ENCODE measurements at regions not wholly inside any gene's neighbourhood (a gene's known extent, or its start where the extent isn't known, plus 50 kb on each side); places are given as distances from the start of the nearest gene placed in this dataset.

DNA sequence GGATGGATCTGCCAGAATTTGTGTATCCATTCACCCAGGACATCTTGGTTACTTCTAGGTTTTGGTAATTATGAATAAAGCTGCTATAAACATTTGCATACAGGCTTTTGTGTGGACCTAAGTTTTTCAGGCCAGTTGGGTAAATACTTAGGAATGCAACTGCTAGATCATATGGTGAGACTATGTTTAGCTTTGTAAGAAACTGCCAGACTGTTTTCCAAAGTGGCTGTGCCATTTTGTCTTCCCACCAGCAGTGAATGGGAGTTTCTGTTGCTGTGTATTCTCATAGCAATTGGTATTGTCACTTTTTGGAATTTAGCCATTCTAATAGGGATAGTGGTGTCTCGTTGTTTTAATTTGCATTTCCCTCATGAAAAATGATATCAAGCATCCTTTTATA, 133.0 kb downstream of the KIF26A start:
- H3K9me3 Mint-ChIP-seq: peaks cover 0 to 6% (median 0%) of the 10 kb centered on the region in 7 donors
- H3K4me1 Mint-ChIP-seq: no peaks in the 10 kb centered on the region
- Histone ChIP-seq H3K4me2 (replicated peaks; ENCODE audit: extremely low read depth, low read length, poor library complexity, severe bottlenecking) (no peak overlapping the region), H3K79me2 (ENCODE audit: insufficient read depth, low read length) (no peaks in the 10 kb centered on the region), H4K20me1 (ENCODE audit: insufficient read depth, low read length) (no peaks in the 10 kb centered on the region), H3K9me3 (replicated peaks in 1 of 2; ENCODE audit: control insufficient read depth in 1 of 2, insufficient read depth in 1 of 2, low read length in 2 of 2) (no peaks in the 10 kb centered on the region), H3K4me1 (ENCODE audit: control insufficient read depth in 1 of 2, insufficient read depth in 2 of 2, low read length in 2 of 2) (no peaks in the 10 kb centered on the region), H3K9ac (ENCODE audit: insufficient read depth, low read length, poor library complexity, severe bottlenecking) (no peak overlapping the region), H2AFZ (ENCODE audit: insufficient read depth, low read depth, low read length, poor library complexity, severe bottlenecking) (no peak overlapping the region), H3K4me3 (replicated peaks in 1 of 3; ENCODE audit: low read depth in 2 of 3, low read length in 3 of 3) (no peak overlapping the region), H3K36me3 (replicated peaks in 1 of 2; ENCODE audit: control insufficient read depth in 1 of 2, insufficient read depth in 2 of 2, low read length in 2 of 2) (no peaks in the 10 kb centered on the region), H3K27me3 (ENCODE audit: control insufficient read depth in 2 of 2, insufficient read depth in 2 of 2, low read length in 2 of 2) (no peaks in the 10 kb centered on the region), H3K27ac (ENCODE audit: low read depth in 1 of 2, low read length in 2 of 2) (no peak overlapping the region)
- H3K27ac Mint-ChIP-seq: no peak overlapping the region
- WGBS (ENCODE audit: insufficient coverage): no CpG with 5 or more reads among the region's 1 CpG
- intact Hi-C loops (cut with micrococcal nuclease): no loop called here
- no peaks in the 10 kb centered on the region for H3K36me3 Mint-ChIP-seq
- TF ChIP-seq, protein P1, sequence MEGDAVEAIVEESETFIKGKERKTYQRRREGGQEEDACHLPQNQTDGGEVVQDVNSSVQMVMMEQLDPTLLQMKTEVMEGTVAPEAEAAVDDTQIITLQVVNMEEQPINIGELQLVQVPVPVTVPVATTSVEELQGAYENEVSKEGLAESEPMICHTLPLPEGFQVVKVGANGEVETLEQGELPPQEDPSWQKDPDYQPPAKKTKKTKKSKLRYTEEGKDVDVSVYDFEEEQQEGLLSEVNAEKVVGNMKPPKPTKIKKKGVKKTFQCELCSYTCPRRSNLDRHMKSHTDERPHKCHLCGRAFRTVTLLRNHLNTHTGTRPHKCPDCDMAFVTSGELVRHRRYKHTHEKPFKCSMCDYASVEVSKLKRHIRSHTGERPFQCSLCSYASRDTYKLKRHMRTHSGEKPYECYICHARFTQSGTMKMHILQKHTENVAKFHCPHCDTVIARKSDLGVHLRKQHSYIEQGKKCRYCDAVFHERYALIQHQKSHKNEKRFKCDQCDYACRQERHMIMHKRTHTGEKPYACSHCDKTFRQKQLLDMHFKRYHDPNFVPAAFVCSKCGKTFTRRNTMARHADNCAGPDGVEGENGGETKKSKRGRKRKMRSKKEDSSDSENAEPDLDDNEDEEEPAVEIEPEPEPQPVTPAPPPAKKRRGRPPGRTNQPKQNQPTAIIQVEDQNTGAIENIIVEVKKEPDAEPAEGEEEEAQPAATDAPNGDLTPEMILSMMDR (IDR thresholded peaks at IDR 0.05): no peak
- DNase-seq: no peak
- H3K27me3 Mint-ChIP-seq (ENCODE audit: low read depth in 3 of 3): peaks cover 2 to 7% (median 7%) of the 10 kb centered on the region in 3 donors
- no peak overlapping the region for H3K4me3 Mint-ChIP-seq

DNA sequence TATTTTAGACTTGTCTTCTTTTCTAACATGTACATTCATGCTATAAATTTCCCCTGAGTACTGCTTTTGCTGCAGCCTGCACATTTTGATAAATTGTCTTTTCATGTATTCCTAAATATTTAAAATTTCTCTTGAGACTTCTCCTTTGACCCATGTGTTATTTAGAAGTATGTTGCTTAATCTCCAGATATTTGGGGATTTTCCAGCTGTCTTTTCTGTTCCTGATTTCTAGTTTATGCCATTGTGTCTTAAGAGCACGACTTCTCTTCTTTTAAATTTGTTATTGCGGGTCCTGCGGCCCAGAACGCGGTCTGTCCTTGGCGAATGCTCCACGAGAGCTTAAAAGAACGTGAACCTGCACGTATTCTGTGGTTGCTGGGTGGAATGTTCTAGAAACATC, 136.4 kb downstream of the KIF26A start:
- no peaks in the 10 kb centered on the region for H4K20me1 ChIP-seq (ENCODE audit: insufficient read depth, low read length)

More for the DNA sequence above, 136.4 kb downstream of the KIF26A start:
- Histone ChIP-seq H3K36me3 (replicated peaks in 1 of 2; ENCODE audit: control insufficient read depth in 1 of 2, insufficient read depth in 2 of 2, low read length in 2 of 2) (no peaks in the 10 kb centered on the region), H3K9ac (ENCODE audit: insufficient read depth, low read length, poor library complexity, severe bottlenecking) (no peak overlapping the region), H3K27ac (ENCODE audit: low read depth in 1 of 2, low read length in 2 of 2) (no peak overlapping the region), H3K9me3 (replicated peaks in 1 of 2; ENCODE audit: control insufficient read depth in 1 of 2, insufficient read depth in 1 of 2, low read length in 2 of 2) (no peaks in the 10 kb centered on the region), H3K79me2 (ENCODE audit: insufficient read depth, low read length) (no peaks in the 10 kb centered on the region), H3K4me1 (ENCODE audit: control insufficient read depth in 1 of 2, insufficient read depth in 2 of 2, low read length in 2 of 2) (no peaks in the 10 kb centered on the region), H3K4me2 (replicated peaks; ENCODE audit: extremely low read depth, low read length, poor library complexity, severe bottlenecking) (no peak overlapping the region), H3K27me3 (ENCODE audit: control insufficient read depth in 2 of 2, insufficient read depth in 2 of 2, low read length in 2 of 2) (no peaks in the 10 kb centered on the region), H2AFZ (ENCODE audit: insufficient read depth, low read depth, low read length, poor library complexity, severe bottlenecking) (no peak overlapping the region), H3K4me3 (replicated peaks in 1 of 3; ENCODE audit: low read depth in 2 of 3, low read length in 3 of 3) (no peak overlapping the region)
- WGBS (ENCODE audit: insufficient coverage): 99% methylated on average over 9 of the region's 9 CpGs
- Mint-ChIP-seq H3K9me3 (peaks cover 0 to 1% (median 0%) of the 10 kb centered on the region in 7 donors), H3K4me1 (no peaks in the 10 kb centered on the region), H3K36me3 (no peaks in the 10 kb centered on the region), H3K4me3 (no peak overlapping the region), H3K27ac (no peak overlapping the region), H3K27me3 (ENCODE audit: low read depth in 3 of 3) (peaks cover 0 to 5% (median 3%) of the 10 kb centered on the region in 3 donors)
- TF ChIP-seq, protein P1 (IDR thresholded peaks at IDR 0.05): no peak
- intact Hi-C loops (cut with micrococcal nuclease): no loop called here
- DNase-seq: no peak

Measured in CD14-positive monocyte (primary cell).